ENCODE measurements at regions not wholly inside any gene's neighbourhood (a gene's known extent, or its start where the extent isn't known, plus 50 kb on each side); places are given as distances from the start of the nearest gene placed in this dataset.
A peak's percentile ranks its signal among the peaks of the same experiment; 100 is the strongest.

GRCh38 chr13:31048521-31048920, 113.2 kb downstream of the HSPH1 start:
- no peak for DNase-seq

- DNase-seq, result no peak
These were observed 114.3 kb downstream of the TEX26 start for GRCh38 chr13:31046711-31047279.

- DNase-seq, result peak; percentile 93
These were observed 113.0 kb downstream of the TEX26 start for GRCh38 chr13:31045286-31046081.

GRCh38 chr13:31044364-31045285, 112.2 kb downstream of the TEX26 start:
- DNase-seq, result peak; percentile 93

- DNase-seq, result no peak
These were observed 111.5 kb downstream of the TEX26 start for GRCh38 chr13:31043957-31044356.

GRCh38 chr13:31042481-31043165, 110.2 kb downstream of the TEX26 start:
- peak; percentile 25 for DNase-seq

GRCh38 chr13:31042049-31042448, 109.6 kb downstream of the TEX26 start:
- DNase-seq, result no peak

GRCh38 chr13:31038834-31039552, 106.5 kb downstream of the TEX26 start:
- DNase-seq, result peak; percentile 82

- no peak for DNase-seq
These were observed 105.5 kb downstream of the TEX26 start for GRCh38 chr13:31037874-31038500.

- DNase-seq, result no peak
These were observed 104.6 kb downstream of the TEX26 start for GRCh38 chr13:31036731-31037695.

- no peak for DNase-seq
These were observed 102.9 kb downstream of the TEX26 start for GRCh38 chr13:31035185-31035965.

GRCh38 chr13:31032528-31033113, 100.2 kb downstream of the TEX26 start:
- no peak for DNase-seq

GRCh38 chr13:31031482-31031881, 99.0 kb downstream of the TEX26 start:
- no peak for DNase-seq

GRCh38 chr13:31029102-31029501, 96.6 kb downstream of the TEX26 start:
- no peak for DNase-seq

- no peak for DNase-seq
These were observed 94.7 kb downstream of the TEX26 start for GRCh38 chr13:31027136-31027535.
